ENCODE measurements at regions not wholly inside any gene's neighbourhood (a gene's known extent, or its start where the extent isn't known, plus 50 kb on each side); places are given as distances from the start of the nearest gene placed in this dataset.

- ChIA-PET CTCF (no interaction called here), POLR2A (ENCODE audit: low non-redundant PET) (no interaction called here)
- no peak overlapping the region for H3K27ac ChIP-seq
- DNase-seq (ENCODE audit: low spot score), result no peak
- TF ChIP-seq CTCF (conservative IDR thresholded peaks at IDR 0.05; ENCODE audit: low read depth), result no peak
These were observed 709.9 kb downstream of the LUZP2 start for GRCh38 chr11:25206762-25207161.

- POLR2A ChIA-PET (ENCODE audit: low non-redundant PET), result no interaction called here
- DNase-seq (ENCODE audit: low spot score), result peak; percentile 45
- no peak overlapping the region for H3K27ac ChIP-seq
- CTCF ChIA-PET, result interaction anchor here (0.7 kb wide), 1 partner anchor 707 kb away, joined by 4 read pairs; no protein-coding TSS in a partner anchor
- no peak for TF ChIP-seq CTCF (conservative IDR thresholded peaks at IDR 0.05; ENCODE audit: low read depth)
These were observed 714.9 kb downstream of the LUZP2 start for GRCh38 chr11:25211635-25212254.

GRCh38 chr11:25214535-25215176, 717.8 kb downstream of the LUZP2 start:
- ChIA-PET CTCF (interaction anchor here (0.7 kb wide), 1 partner anchor 39 kb away, joined by 3 read pairs; no protein-coding TSS in a partner anchor), POLR2A (ENCODE audit: low non-redundant PET) (no interaction called here)
- no peak for TF ChIP-seq CTCF (conservative IDR thresholded peaks at IDR 0.05; ENCODE audit: low read depth)
- no peak overlapping the region for H3K27ac ChIP-seq
- no peak for DNase-seq (ENCODE audit: low spot score)

GRCh38 chr11:25218036-25218435, 721.2 kb downstream of the LUZP2 start:
- POLR2A ChIA-PET (ENCODE audit: low non-redundant PET), result no interaction called here
- TF ChIP-seq CTCF (conservative IDR thresholded peaks at IDR 0.05; ENCODE audit: low read depth), result no peak
- DNase-seq (ENCODE audit: low spot score), result no peak
- H3K27ac ChIP-seq, result no peak overlapping the region
- CTCF ChIA-PET, result interaction anchor here (0.5 kb wide), 1 partner anchor 821 kb away, joined by 4 read pairs; no protein-coding TSS in a partner anchor

GRCh38 chr11:25225078-25225477, 728.2 kb downstream of the LUZP2 start:
- ChIA-PET CTCF (interaction anchor here (0.6 kb wide), 1 partner anchor 45 kb away, joined by 3 read pairs; no protein-coding TSS in a partner anchor), POLR2A (ENCODE audit: low non-redundant PET) (no interaction called here)
- no peak for DNase-seq (ENCODE audit: low spot score)
- H3K27ac ChIP-seq, result no peak overlapping the region
- no peak for TF ChIP-seq CTCF (conservative IDR thresholded peaks at IDR 0.05; ENCODE audit: low read depth)

- ChIA-PET CTCF (no interaction called here), POLR2A (ENCODE audit: low non-redundant PET) (no interaction called here)
- no peak overlapping the region for H3K27ac ChIP-seq
- TF ChIP-seq CTCF (conservative IDR thresholded peaks at IDR 0.05; ENCODE audit: low read depth), result no peak
- DNase-seq (ENCODE audit: low spot score), result no peak
These were observed 746.1 kb downstream of the LUZP2 start for GRCh38 chr11:25242928-25243327.

All from RWPE1 (cell line).